ENCODE measurements at regions not wholly inside any gene's neighbourhood (a gene's known extent, or its start where the extent isn't known, plus 50 kb on each side); places are given as distances from the start of the nearest gene placed in this dataset.

GRCh38 chr12:107990325-107990724 lies 138.8 kb upstream of the WSCD2 start:
- TF ChIP-seq CTCF (IDR thresholded peaks at IDR 0.05) (peak; percentile 15 to 40 (median 33)), POLR2A (IDR thresholded peaks at IDR 0.05) (no peak)
